Frontal cortex (tissue), 3 donors: ENCODE measurements at regions not wholly inside any gene's neighbourhood (a gene's known extent, or its start where the extent isn't known, plus 50 kb on each side); places are given as distances from the start of the nearest gene placed in this dataset.
"Not testable (repeated sequence)": the region's sequence is repeated elsewhere in the genome, so short reads cannot be mapped to it uniquely, and the experiment has no call there.

Experiments used
- DNase-seq, 2 donors: peaks; one replicate each; pipeline ENCODE4 v3.0.0; 2012; ENCODE audit warnings: low spot score in 2 of 2
- FAIRE-seq: peaks from 2 replicates; lab custom pipeline; 2012; peaks lifted over from hg19 to GRCh38; lab: Jason Lieb, UNC
- donor health status: control.
- donor health status: control.
- donor health status: control.

DNA sequence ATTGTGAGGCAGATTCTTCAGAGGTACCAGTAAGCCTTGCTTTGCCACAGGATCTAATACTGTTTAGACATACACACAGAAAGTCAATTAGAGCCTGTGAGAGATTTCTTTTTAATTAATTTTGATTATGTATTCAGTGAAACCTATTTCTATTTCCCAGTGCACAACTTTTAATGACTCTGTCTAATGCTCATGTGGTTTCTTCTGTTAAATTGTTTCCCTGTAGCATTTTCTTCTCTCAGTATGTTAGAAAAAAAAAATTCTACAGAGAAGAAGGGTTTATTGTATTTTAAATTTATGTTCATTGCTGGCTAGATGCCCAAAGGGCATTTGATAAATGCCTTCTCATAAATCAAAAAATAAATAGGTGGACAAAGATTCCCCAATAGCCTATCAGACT, 293.7 kb downstream of the C6orf118 start:
- FAIRE-seq (no peak), DNase-seq (no peak)

DNA sequence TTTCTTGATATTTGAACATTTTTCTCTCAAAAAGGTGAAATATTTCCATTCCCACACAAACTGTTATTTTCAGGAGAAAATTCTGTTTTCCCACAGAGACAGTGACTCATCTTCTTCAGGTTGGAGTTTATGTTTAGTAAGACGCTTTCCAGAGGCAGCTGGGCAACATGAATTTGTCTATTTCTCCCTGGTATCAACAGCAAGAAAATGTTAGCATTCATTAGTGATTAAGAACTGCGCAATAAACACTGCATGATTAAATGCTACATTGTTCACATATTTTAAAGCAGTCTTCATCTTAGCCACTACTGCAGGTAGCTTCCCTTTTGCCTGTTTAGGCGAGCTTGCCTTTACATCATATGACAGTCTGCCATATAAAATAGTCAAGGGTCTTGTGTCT, 295.7 kb downstream of the C6orf118 start:
- DNase-seq (no peak), FAIRE-seq (no peak)

- FAIRE-seq (no peak), DNase-seq (no peak)
Observed at GRCh38 chr6:165012183-165012582, 297.2 kb downstream of the C6orf118 start.

DNA sequence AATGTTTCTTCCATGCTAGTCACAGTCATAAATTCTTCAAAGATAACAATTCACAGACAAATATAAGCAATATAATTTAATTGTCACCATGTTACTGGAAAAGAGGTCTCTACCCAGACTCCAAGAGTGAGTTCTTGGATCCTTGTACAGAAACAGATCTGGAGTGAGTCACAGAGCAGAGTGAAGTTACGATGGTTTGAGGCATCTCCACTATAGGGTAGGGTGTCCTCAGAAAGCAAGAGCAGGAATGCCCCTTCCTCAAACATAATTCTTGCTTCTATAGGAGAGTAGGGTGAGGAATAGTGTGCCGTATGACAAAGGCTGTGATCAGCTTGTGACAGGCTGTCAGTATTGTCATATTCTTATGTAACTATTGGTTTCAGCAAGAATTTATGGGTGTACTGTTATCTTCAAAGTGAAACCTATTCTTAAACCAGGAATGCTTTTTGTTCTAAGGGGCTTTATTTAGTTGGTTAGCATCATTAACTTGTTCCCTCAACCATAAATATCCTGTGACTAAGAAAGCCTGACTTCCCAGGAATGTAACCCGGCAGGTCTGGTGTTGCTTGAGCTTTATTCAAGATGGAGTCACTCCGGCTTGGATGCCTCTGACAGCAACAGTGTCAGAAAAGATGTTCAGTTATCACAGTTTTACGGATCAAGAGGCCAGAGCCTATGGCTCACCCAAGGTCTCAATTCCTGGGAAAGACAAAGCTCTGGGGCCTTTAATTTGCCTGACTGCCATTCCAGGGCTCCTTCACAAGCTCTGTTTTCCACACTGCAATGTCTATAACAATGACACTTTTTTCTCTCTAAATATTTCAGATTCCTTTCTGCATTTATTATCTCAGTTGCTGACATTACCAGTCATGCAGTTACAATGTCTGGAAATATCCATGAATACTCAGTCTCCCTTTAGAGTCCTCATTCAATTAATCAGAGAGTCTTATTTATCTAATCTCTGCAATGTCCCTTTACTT, 298.6 kb downstream of the C6orf118 start:
- FAIRE-seq (no peak), DNase-seq (no peak)

DNA sequence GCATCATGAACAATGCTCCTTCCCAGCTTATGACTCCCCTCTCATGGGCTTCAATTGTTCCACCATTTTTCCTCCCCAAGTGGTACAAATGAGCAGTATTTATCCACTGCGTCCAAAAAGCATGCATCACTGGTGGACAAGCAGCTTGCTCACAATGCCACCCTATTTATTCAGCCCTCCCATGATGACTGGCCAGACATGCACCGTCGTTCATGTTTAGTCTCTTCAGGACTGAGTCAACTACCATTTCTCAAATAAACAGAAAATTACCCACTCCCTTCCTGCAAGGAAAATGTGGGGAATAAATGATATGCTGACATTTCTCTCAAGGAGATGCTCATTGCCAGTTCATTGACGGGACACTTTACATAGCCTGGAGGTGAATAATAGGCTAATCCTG, 300.4 kb downstream of the C6orf118 start:
- DNase-seq (no peak), FAIRE-seq (no peak)

DNA sequence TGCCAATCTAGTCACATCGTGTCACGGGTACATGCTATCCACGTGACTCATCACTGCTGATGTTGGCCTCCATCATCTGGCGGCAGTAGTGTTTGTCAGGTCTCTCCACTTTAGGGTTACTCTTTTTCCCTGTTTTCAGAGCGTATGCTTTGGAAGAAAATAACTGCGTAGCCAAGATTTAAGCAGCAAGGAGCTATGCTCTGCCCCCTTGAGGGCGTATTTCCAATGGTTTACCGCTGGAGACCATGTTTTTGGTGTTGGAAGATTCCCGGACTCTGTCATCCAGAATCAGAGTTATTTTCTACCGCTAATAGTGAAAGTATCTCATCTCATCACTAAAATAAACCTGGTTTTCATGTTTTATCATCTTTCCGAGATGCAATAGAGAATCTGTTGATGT, 306.5 kb downstream of the C6orf118 start:
- DNase-seq (no peak), FAIRE-seq (no peak)

GRCh38 chr6:165002358-165002757, 307.0 kb downstream of the C6orf118 start:
- no peak for DNase-seq
- peak; percentile 10 for FAIRE-seq

DNA sequence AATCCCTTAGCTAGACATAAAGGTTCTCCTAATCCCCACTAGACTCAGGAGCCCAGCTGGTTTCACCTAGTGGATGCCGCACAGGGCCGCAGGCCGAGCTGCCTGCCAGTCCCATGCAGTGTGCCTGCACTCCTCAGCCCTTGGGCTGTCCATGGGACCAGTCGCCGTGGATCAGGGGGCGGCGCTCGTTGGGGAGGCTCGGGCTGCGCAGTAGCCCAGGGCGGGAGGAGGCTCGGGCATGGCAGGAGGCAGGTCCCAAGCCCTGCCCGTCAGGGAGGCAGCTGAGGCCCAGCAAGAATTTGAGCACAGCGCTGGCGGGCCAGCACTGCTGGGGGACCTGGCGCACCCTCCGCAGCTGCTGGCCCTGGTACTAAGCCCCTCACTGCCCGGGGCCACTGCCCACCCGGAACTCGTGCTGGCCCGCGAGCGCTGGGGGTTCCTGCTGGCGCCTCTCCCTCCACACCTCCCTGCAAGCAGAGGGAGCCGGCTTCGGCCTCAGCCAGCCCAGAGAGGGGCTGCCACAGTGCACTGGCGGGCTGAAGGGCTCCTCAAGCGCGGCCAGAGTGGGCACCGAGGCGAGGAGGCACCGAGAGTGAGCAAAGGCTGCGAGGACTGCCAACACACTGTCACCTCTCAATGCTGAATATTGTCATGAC, 307.8 kb downstream of the C6orf118 start:
- no peak for FAIRE-seq
- no peak for DNase-seq

DNA sequence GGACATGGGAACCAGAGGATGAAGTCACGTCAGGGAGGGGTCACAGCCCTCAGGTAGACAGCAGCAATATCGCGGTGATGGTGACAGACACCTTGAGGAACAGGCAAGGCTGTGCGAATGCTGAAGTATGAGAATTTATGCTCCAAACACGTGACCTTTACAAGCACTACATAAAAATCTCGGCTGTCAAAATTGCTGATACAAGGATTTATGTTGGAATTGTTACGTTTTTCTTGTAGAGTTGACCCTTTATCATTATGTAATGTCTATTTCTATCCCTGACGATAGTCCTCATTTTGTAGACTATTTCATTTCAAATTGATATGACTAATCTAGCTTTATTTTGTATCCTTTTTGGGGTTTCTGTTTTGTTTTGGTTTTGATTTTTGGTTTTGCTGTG, 311.1 kb downstream of the C6orf118 start:
- DNase-seq (no peak), FAIRE-seq (no peak)

- no peak for DNase-seq
- no peak for FAIRE-seq
Observed at GRCh38 chr6:164996838-164997237, 312.6 kb downstream of the C6orf118 start.

DNA sequence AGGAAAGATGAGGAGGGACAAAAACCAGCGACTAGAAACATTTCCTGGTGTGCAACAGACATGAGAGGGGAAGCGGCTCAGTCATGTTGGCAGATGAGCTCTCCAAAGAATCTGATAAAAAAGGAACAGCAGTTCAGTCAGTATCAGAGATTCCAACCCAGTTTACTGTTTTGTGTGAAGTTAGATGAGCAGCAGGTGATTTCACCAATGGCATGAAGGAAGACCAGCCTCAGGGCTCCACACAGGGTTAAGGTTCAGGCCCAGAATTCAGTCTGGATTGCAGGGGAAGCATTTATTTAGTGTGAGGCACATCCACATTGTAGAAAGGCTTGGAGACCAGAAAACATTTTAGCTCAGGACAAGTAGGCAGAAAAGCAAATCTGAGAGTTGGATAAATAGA, 317.8 kb downstream of the C6orf118 start:
- no peak for FAIRE-seq
- DNase-seq: no peak

DNA sequence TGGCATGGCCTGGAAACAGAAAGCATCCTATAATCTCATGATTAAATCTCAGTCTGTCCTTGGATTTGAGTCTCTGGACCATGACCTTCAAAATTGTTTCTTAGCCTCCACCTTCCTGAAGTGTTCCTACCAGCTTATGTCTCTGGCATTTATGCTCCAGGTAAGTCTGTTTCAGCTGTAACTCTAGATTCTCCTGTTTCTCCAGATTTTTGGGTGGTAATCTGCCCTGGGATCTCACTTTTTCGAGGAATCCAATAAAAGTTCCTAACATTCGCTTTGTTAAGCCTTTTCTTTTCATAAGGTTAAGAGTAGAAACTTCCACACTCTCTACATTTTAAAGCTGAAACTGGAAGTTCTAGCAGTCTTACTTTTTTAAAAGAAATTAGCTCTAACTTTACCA, 318.5 kb downstream of the C6orf118 start:
- FAIRE-seq (no peak), DNase-seq (no peak)

DNA sequence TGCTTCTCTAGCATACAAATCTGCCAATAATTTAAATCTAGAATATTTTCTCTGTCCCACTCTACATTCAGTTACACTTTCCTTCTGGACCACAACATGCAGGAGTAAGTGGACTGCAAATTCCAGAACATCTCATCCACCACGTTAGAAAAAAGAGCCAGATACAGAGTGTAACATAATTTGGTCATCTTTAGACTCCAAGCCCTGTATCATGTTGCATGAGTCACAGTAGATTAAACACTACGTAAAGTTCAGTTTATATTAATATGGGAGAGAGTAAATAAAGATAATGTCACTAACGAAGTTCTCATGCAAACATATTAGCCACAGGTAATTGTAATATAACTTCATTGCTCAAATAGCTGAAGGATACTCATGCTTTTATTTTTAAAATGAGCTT, 327.0 kb downstream of the C6orf118 start:
- DNase-seq: no peak
- no peak for FAIRE-seq

GRCh38 chr6:164967102-164967501, 342.3 kb downstream of the C6orf118 start:
- DNase-seq (no peak), FAIRE-seq (no peak)

- no peak for FAIRE-seq
- no peak for DNase-seq
Observed at GRCh38 chr6:164962805-164963204, 346.6 kb downstream of the C6orf118 start.

DNA sequence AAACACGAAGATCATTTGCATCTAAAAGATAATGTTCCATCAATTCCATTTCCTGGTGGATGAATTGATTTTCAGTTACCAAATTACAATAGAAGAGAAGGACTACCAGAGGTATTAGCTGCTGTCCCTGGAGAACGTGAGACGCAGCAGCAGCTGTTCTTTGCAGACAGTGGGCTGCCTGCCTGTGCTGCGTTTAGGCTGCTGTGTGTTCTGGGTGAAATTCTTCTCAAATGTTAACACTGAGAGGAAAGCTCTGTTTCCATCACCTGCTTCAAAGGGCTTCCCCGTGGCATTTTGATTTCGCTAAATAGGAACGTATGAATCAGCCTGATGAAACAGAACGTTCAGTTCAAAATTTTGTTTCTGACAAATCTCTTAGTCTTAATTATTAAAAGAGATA, 362.2 kb downstream of the C6orf118 start:
- FAIRE-seq (no peak), DNase-seq (no peak)

GRCh38 chr6:164942271-164942670, 367.1 kb downstream of the C6orf118 start:
- no peak for DNase-seq
- no peak for FAIRE-seq

- DNase-seq, FAIRE-seq: not testable (repeated sequence)
Observed at GRCh38 chr6:164933238-164933794, 376.1 kb downstream of the C6orf118 start.

GRCh38 chr6:164929408-164929977, 379.9 kb downstream of the C6orf118 start:
- no peak for DNase-seq
- FAIRE-seq: no peak

DNA sequence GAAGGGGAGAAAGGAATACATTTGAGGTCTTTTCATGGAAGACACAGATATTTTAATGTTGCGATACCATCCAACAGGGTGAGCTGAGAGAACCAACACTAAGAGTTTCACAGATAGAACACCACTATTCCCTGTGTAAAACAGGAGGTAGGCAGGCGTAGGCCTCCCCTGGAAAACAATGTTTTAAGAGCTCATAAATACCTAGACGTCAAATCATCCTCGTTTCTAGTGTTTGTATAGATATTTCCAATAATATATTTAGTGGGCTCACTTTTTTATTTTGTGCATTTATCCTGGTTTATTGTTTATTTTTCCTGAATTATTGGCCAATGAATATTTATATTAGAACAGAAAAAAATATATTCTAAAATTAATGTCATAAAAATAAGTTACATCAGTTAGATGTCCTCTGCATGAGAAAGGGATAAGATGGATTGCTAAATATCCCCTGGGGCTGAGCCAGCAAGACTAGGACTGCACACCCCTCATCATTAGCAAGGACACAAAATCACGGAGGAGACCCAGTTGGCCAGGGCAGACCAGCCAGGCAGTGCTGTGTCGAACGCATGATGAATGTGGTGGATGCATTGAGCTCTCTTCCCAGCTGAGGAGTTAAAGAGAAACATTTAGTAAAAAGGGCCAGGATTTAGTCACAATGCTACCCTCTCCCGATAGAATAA, 380.5 kb downstream of the C6orf118 start:
- no peak for FAIRE-seq
- no peak for DNase-seq
